ENCODE measurements at regions not wholly inside any gene's neighbourhood (a gene's known extent, or its start where the extent isn't known, plus 50 kb on each side); places are given as distances from the start of the nearest gene placed in this dataset.

DNA sequence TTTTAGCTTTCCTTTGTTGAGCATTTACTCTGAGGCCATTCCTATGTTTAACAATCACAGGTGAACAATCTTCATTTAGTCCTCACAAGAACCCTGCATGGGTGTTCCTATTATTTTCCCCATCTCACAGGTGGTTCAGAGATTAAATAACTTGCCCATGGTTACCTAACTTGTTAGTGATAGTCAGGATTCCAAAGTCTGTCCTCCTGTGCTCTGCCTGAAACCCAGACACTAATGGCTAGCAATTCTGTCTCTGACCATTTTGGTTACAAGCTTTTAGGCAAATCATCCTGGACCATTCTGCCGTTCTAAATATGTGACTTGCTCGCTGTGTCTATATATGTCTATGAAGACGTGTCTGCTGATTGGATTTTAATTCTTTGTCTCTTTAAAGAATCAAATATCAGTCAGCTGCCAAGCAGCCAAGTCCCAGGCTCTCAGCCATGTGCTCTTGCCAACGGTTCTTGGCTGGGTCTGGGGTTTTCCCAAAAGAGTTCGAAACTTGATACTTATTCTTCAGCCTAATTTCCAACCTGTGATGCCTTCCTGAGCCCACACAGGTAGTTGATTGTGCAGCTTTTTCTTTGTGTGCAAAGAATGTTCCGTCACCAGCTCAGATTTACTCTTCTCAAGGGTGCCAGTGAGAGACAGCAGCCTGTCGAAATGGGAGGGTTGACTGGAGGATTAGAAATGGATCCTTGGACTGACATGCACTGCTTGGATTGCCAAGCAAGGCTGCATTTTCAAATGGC lies 121.7 kb downstream of the NREP start:
- peaks cover 25% of the 10 kb centered on the region for H3K36me3 Mint-ChIP-seq (ENCODE audit: unreplicated experiment)
- no peak for DNase-seq
- H3K9me3 Mint-ChIP-seq (ENCODE audit: unreplicated experiment) = peaks cover 5% of the 10 kb centered on the region
- TF ChIP-seq, protein P1, sequence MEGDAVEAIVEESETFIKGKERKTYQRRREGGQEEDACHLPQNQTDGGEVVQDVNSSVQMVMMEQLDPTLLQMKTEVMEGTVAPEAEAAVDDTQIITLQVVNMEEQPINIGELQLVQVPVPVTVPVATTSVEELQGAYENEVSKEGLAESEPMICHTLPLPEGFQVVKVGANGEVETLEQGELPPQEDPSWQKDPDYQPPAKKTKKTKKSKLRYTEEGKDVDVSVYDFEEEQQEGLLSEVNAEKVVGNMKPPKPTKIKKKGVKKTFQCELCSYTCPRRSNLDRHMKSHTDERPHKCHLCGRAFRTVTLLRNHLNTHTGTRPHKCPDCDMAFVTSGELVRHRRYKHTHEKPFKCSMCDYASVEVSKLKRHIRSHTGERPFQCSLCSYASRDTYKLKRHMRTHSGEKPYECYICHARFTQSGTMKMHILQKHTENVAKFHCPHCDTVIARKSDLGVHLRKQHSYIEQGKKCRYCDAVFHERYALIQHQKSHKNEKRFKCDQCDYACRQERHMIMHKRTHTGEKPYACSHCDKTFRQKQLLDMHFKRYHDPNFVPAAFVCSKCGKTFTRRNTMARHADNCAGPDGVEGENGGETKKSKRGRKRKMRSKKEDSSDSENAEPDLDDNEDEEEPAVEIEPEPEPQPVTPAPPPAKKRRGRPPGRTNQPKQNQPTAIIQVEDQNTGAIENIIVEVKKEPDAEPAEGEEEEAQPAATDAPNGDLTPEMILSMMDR (IDR thresholded peaks at IDR 0.05; ENCODE audit: partially characterized antibody, unreplicated experiment) = no peak
- no peak overlapping the region for H3K4me3 Mint-ChIP-seq (ENCODE audit: unreplicated experiment)
- no peaks in the 10 kb centered on the region for H3K4me1 Mint-ChIP-seq (ENCODE audit: low read depth, unreplicated experiment)
- peaks cover 2% of the 10 kb centered on the region for H3K27me3 Mint-ChIP-seq (ENCODE audit: unreplicated experiment)
- no peak overlapping the region for H3K27ac Mint-ChIP-seq (ENCODE audit: unreplicated experiment)

DNA sequence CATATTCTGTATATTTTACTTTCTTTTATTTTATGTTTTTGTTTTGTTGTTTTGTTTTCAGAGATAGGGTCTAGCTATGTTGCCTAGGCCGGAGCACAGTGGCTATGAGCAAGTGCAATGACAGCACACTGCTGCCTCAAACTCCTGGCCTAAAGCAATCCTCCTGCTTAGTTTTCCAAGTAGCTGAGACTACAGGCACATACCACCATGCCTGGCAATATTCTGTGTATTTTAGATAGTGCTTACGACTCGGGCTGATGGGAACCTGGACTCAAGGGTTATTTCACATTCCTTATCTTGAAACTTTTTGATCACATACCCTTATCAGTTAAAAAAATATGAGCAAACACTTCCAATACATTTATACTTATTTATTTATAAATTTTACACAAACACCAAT lies 119.0 kb upstream of the STARD4 start:
- no peaks in the 10 kb centered on the region for H3K27me3 Mint-ChIP-seq (ENCODE audit: unreplicated experiment)
- TF ChIP-seq, protein P1 (IDR thresholded peaks at IDR 0.05; ENCODE audit: partially characterized antibody, unreplicated experiment) = no peak
- peaks cover 4% of the 10 kb centered on the region for H3K36me3 Mint-ChIP-seq (ENCODE audit: unreplicated experiment)
- DNase-seq = no peak
- H3K27ac Mint-ChIP-seq (ENCODE audit: unreplicated experiment) = no peak overlapping the region
- no peak overlapping the region for H3K4me3 Mint-ChIP-seq (ENCODE audit: unreplicated experiment)
- no peaks in the 10 kb centered on the region for H3K4me1 Mint-ChIP-seq (ENCODE audit: low read depth, unreplicated experiment)
- no peaks in the 10 kb centered on the region for H3K9me3 Mint-ChIP-seq (ENCODE audit: unreplicated experiment)

DNA sequence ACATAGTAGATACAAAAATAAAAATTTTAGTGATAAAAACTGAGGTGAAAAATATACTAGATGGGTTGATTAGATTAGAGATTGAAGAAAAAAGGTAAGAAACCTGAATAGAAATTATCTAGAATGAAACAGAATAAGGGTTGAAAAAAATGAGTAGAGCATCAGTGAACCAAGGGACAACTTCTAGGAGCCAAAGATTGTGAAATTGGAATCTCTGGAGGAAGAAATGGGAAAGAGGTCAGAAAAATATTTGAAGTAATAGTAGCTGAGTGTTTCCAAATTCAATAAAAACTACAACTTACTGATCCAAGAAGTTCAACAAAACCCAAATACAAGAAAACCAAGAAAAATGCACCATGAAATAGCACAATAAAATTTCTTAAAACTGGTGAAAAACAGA lies 116.6 kb upstream of the STARD4 start:
- H3K9me3 Mint-ChIP-seq (ENCODE audit: unreplicated experiment) = no peaks in the 10 kb centered on the region
- H3K4me3 Mint-ChIP-seq (ENCODE audit: unreplicated experiment) = no peak overlapping the region
- TF ChIP-seq, protein P1 (IDR thresholded peaks at IDR 0.05; ENCODE audit: partially characterized antibody, unreplicated experiment) = no peak
- DNase-seq = no peak
- H3K27me3 Mint-ChIP-seq (ENCODE audit: unreplicated experiment) = peaks cover 3% of the 10 kb centered on the region
- no peak overlapping the region for H3K27ac Mint-ChIP-seq (ENCODE audit: unreplicated experiment)
- peaks cover 13% of the 10 kb centered on the region for H3K36me3 Mint-ChIP-seq (ENCODE audit: unreplicated experiment)
- no peaks in the 10 kb centered on the region for H3K4me1 Mint-ChIP-seq (ENCODE audit: low read depth, unreplicated experiment)

DNA sequence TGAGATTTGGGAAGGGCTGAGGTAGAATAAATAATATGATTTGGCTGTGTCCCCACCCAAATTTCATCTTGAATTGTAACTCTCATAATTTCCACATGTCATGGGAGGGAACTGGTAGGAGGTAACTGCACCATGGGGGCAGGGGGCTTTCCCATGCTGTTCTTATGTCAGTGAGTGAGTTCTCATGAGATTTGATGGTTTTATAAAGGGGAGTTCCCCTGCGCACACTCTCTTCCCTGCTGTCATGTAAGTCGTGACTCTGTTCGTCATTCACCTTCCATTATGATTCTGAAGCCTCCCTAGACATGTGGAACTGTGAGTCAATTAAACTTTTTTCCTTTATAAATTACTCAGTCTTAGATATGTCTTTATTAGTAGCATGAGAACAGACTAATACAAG lies 115.5 kb upstream of the STARD4 start:
- no peak overlapping the region for H3K27ac Mint-ChIP-seq (ENCODE audit: unreplicated experiment)
- peaks cover 13% of the 10 kb centered on the region for H3K36me3 Mint-ChIP-seq (ENCODE audit: unreplicated experiment)
- DNase-seq = no peak
- H3K4me1 Mint-ChIP-seq (ENCODE audit: low read depth, unreplicated experiment) = no peaks in the 10 kb centered on the region
- H3K9me3 Mint-ChIP-seq (ENCODE audit: unreplicated experiment) = no peaks in the 10 kb centered on the region
- TF ChIP-seq, protein P1 (IDR thresholded peaks at IDR 0.05; ENCODE audit: partially characterized antibody, unreplicated experiment) = no peak
- H3K4me3 Mint-ChIP-seq (ENCODE audit: unreplicated experiment) = no peak overlapping the region
- H3K27me3 Mint-ChIP-seq (ENCODE audit: unreplicated experiment) = peaks cover 3% of the 10 kb centered on the region

DNA sequence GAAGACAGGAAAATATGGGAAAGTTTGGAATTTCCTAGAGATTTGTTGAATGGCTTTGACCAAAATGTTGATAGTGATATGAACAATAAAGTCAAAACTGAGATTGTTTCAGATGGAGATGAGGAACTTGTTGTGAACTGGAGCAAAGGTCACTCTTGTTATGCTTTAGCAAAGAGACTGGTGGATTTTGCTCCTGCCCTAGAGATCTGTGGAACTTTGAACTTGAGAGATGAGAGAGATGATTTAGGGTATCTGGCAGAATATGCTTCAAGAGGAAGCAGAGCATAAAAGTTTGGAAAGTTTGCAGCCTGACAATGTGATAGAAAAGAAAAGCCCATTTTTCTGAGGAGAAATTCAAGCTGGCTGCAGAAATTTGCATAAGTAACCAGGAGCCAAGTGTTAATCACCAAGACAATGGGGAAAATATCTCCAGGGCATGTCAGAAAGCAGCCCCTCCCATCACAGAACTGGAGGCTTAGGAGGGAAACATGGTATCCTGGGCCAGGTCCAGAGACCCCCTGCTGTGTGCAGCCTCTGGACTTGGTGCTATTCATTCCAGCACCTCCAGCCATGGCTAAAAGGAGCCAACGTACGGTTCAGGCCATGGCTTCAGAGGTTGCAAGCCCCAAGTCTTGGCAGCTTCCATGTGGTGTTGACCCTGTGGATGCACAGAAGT lies 114.3 kb upstream of the STARD4 start:
- Mint-ChIP-seq H3K4me1 (ENCODE audit: low read depth, unreplicated experiment) (no peaks in the 10 kb centered on the region), H3K4me3 (ENCODE audit: unreplicated experiment) (no peak overlapping the region), H3K9me3 (ENCODE audit: unreplicated experiment) (no peaks in the 10 kb centered on the region), H3K27ac (ENCODE audit: unreplicated experiment) (no peak overlapping the region), H3K36me3 (ENCODE audit: unreplicated experiment) (peaks cover 13% of the 10 kb centered on the region), H3K27me3 (ENCODE audit: unreplicated experiment) (peaks cover 3% of the 10 kb centered on the region)
- TF ChIP-seq, protein P1 (IDR thresholded peaks at IDR 0.05; ENCODE audit: partially characterized antibody, unreplicated experiment) = no peak
- no peak for DNase-seq
